ENCODE measurements at regions not wholly inside any gene's neighbourhood (a gene's known extent, or its start where the extent isn't known, plus 50 kb on each side); places are given as distances from the start of the nearest gene placed in this dataset.

- no peak for DNase-seq
These were observed 51.0 kb downstream of the FAT4 start for GRCh38 chr4:125365731-125366130.

- no peak for DNase-seq
These were observed 53.4 kb downstream of the FAT4 start for GRCh38 chr4:125368146-125368545.

- no peak for DNase-seq
These were observed 53.9 kb downstream of the FAT4 start for GRCh38 chr4:125368671-125369081.

GRCh38 chr4:125369098-125369497 lies 54.3 kb downstream of the FAT4 start:
- DNase-seq, result no peak

GRCh38 chr4:125370478-125370877 lies 55.7 kb downstream of the FAT4 start:
- no peak for DNase-seq

GRCh38 chr4:125382995-125383394 lies 68.2 kb downstream of the FAT4 start:
- DNase-seq, result no peak

GRCh38 chr4:125387770-125388169 lies 73.0 kb downstream of the FAT4 start:
- no peak for DNase-seq

GRCh38 chr4:125388613-125389012 lies 73.9 kb downstream of the FAT4 start:
- no peak for DNase-seq

GRCh38 chr4:125389713-125390112 lies 75.0 kb downstream of the FAT4 start:
- no peak for DNase-seq

GRCh38 chr4:125390126-125390525 lies 75.4 kb downstream of the FAT4 start:
- DNase-seq, result no peak

- DNase-seq, result no peak
These were observed 76.0 kb downstream of the FAT4 start for GRCh38 chr4:125390727-125391126.

- no peak for DNase-seq
These were observed 77.9 kb downstream of the FAT4 start for GRCh38 chr4:125392694-125393093.

- DNase-seq, result no peak
These were observed 79.1 kb downstream of the FAT4 start for GRCh38 chr4:125393825-125394224.

GRCh38 chr4:125397226-125397625 lies 82.5 kb downstream of the FAT4 start:
- no peak for DNase-seq

- DNase-seq, result no peak
These were observed 83.7 kb downstream of the FAT4 start for GRCh38 chr4:125398263-125399002.

GRCh38 chr4:125400756-125401155 lies 86.0 kb downstream of the FAT4 start:
- no peak for DNase-seq

- no peak for DNase-seq
These were observed 87.0 kb downstream of the FAT4 start for GRCh38 chr4:125401784-125402183.

GRCh38 chr4:125420526-125420925 lies 105.8 kb downstream of the FAT4 start:
- no peak for DNase-seq

GRCh38 chr4:125421547-125421946 lies 106.8 kb downstream of the FAT4 start:
- no peak for DNase-seq

- no peak for DNase-seq
These were observed 108.4 kb downstream of the FAT4 start for GRCh38 chr4:125423124-125423523.

GRCh38 chr4:125428832-125429231 lies 114.1 kb downstream of the FAT4 start:
- DNase-seq, result no peak

GRCh38 chr4:125430086-125430485 lies 115.3 kb downstream of the FAT4 start:
- no peak for DNase-seq

GRCh38 chr4:125432078-125432477 lies 117.3 kb downstream of the FAT4 start:
- no peak for DNase-seq

GRCh38 chr4:125433453-125433852 lies 118.7 kb downstream of the FAT4 start:
- DNase-seq, result no peak

- DNase-seq, result no peak
These were observed 119.4 kb downstream of the FAT4 start for GRCh38 chr4:125434136-125434535.

Data from activated CD4-positive, alpha-beta T cell treated with anti-CD3 and anti-CD28 coated beads, Interleukin-10, Interleukin-2, amounts not matched to agents 100 ng/mL and 50 ng/mL, durations not matched to agents 16 hours and 8 hours (primary cell).